ENCODE measurements at regions not wholly inside any gene's neighbourhood (a gene's known extent, or its start where the extent isn't known, plus 50 kb on each side); places are given as distances from the start of the nearest gene placed in this dataset.

DNA sequence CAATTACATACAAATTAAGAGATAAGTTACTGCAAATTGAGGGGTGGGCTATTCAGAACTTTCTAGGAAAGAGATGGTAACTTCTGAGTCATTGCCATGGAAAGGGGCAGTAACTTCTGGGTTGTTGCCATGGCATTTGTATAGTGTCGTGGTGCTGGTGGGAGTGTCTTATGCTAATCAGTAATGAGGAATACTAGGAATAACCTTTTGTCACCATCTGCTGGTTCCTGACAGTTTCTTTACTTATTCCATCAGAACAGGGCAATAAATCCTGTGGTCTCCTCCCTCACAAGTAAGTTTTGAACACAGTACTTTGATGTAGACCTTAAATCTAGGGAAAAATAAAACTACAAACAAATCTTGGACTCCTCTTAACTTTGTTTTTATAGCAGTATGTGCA is 435.4 kb downstream of the BCL11A start:
- no peak overlapping the region for H3K9ac ChIP-seq (ENCODE audit: low read length)
- no CpG with 5 or more reads among the region's 1 CpG for WGBS (ENCODE audit: insufficient coverage)
- H4K20me1 ChIP-seq (ENCODE audit: control insufficient read depth, insufficient read depth, low read length, poor library complexity, severe bottlenecking) = no peaks in the 10 kb centered on the region
- DNase-seq (no peak), ATAC-seq (ENCODE audit: low read depth) (no peak)
- no peak overlapping the region for H3K4me3 ChIP-seq (ENCODE audit: control extremely low read depth in 1 of 5, extremely low read depth in 1 of 5, insufficient read depth in 1 of 5, low read depth in 2 of 5, low read length in 4 of 5)
- TF ChIP-seq EZH2 (IDR thresholded peaks at IDR 0.05; ENCODE audit: borderline replicate concordance, insufficient read depth, low read depth, low read length, poor library complexity, severe bottlenecking) (no peak), CTCF (IDR thresholded peaks at IDR 0.05) (no peak)
- Mint-ChIP-seq H3K4me1 (peaks cover 5% of the 10 kb centered on the region), H3K9me3 (ENCODE audit: insufficient read depth) (peaks cover 7% of the 10 kb centered on the region), H3K27ac (no peak overlapping the region), H3K27me3 (no peaks in the 10 kb centered on the region), H3K4me3 (no peak overlapping the region)
- no peaks in the 10 kb centered on the region for H3K4me1 ChIP-seq (ENCODE audit: control insufficient read depth in 2 of 2, insufficient read depth in 2 of 2, low read length in 2 of 2)
- H3K36me3 ChIP-seq (replicated peaks in 1 of 2; ENCODE audit: control extremely low read depth in 1 of 2, control insufficient read depth in 1 of 2, extremely low read depth in 1 of 2, insufficient read depth in 2 of 2, low read length in 1 of 2) = no peaks in the 10 kb centered on the region
- intact Hi-C loops (cut with micrococcal nuclease) = no loop called here
- ChIA-PET POLR2A (interaction anchor here (0.7 kb wide), 1 partner anchor 12 kb away, joined by 3 read pairs; no protein-coding TSS in a partner anchor), CTCF (no interaction called here)
- H3K4me2 ChIP-seq (replicated peaks; ENCODE audit: low read depth, low read length, poor library complexity, severe bottlenecking) = no peak overlapping the region
- no peaks in the 10 kb centered on the region for H3K27me3 ChIP-seq (replicated peaks in 1 of 4; ENCODE audit: control extremely low read depth in 1 of 4, control insufficient read depth in 3 of 4, insufficient read depth in 4 of 4, low read length in 3 of 4)
- H2AFZ ChIP-seq (ENCODE audit: insufficient read depth, low read depth, low read length, poor library complexity, severe bottlenecking) = no peak overlapping the region
- H3K9me3 ChIP-seq (ENCODE audit: control extremely low read depth in 1 of 3, control insufficient read depth in 2 of 3, insufficient read depth in 1 of 3, low read length in 2 of 3) = peaks cover 2 to 14% (median 6%) of the 10 kb centered on the region in 3 donors
- no peak overlapping the region for H3K27ac ChIP-seq (ENCODE audit: low read length in 2 of 2)
- no peaks in the 10 kb centered on the region for H3K79me2 ChIP-seq (ENCODE audit: control insufficient read depth, insufficient read depth, low read length)

GRCh38 chr2:60116161-60116875 is 437.1 kb downstream of the BCL11A start:
- DNase-seq = no peak
- ChIA-PET POLR2A (no interaction called here), CTCF (no interaction called here)
- Histone ChIP-seq H3K9ac (ENCODE audit: low read length) (no peak overlapping the region), H3K9me3 (ENCODE audit: control extremely low read depth in 1 of 3, control insufficient read depth in 2 of 3, insufficient read depth in 1 of 3, low read length in 2 of 3) (peaks cover 2 to 14% (median 6%) of the 10 kb centered on the region in 3 donors), H3K27me3 (replicated peaks in 1 of 4; ENCODE audit: control extremely low read depth in 1 of 4, control insufficient read depth in 3 of 4, insufficient read depth in 4 of 4, low read length in 3 of 4) (no peaks in the 10 kb centered on the region), H3K4me1 (ENCODE audit: control insufficient read depth in 2 of 2, insufficient read depth in 2 of 2, low read length in 2 of 2) (no peaks in the 10 kb centered on the region), H3K4me2 (replicated peaks; ENCODE audit: low read depth, low read length, poor library complexity, severe bottlenecking) (no peak overlapping the region), H3K27ac (ENCODE audit: low read length in 2 of 2) (no peak overlapping the region), H4K20me1 (ENCODE audit: control insufficient read depth, insufficient read depth, low read length, poor library complexity, severe bottlenecking) (no peaks in the 10 kb centered on the region), H3K36me3 (replicated peaks in 1 of 2; ENCODE audit: control extremely low read depth in 1 of 2, control insufficient read depth in 1 of 2, extremely low read depth in 1 of 2, insufficient read depth in 2 of 2, low read length in 1 of 2) (no peaks in the 10 kb centered on the region), H3K79me2 (ENCODE audit: control insufficient read depth, insufficient read depth, low read length) (no peaks in the 10 kb centered on the region), H2AFZ (ENCODE audit: insufficient read depth, low read depth, low read length, poor library complexity, severe bottlenecking) (no peak overlapping the region), H3K4me3 (ENCODE audit: control extremely low read depth in 1 of 5, extremely low read depth in 1 of 5, insufficient read depth in 1 of 5, low read depth in 2 of 5, low read length in 4 of 5) (no peak overlapping the region)
- Mint-ChIP-seq H3K27me3 (no peaks in the 10 kb centered on the region), H3K4me3 (no peak overlapping the region), H3K27ac (no peak overlapping the region), H3K4me1 (peaks cover 5% of the 10 kb centered on the region), H3K9me3 (ENCODE audit: insufficient read depth) (peaks cover 7% of the 10 kb centered on the region)
- WGBS (ENCODE audit: insufficient coverage) = no CpG with 5 or more reads among the region's 6 CpGs
- intact Hi-C loops (cut with micrococcal nuclease) = no loop called here
- TF ChIP-seq CTCF (IDR thresholded peaks at IDR 0.05) (no peak), EZH2 (IDR thresholded peaks at IDR 0.05; ENCODE audit: borderline replicate concordance, insufficient read depth, low read depth, low read length, poor library complexity, severe bottlenecking) (no peak)
- ATAC-seq (ENCODE audit: low read depth) = no peak
